ENCODE measurements at regions not wholly inside any gene's neighbourhood (a gene's known extent, or its start where the extent isn't known, plus 50 kb on each side); places are given as distances from the start of the nearest gene placed in this dataset.

- no peak for DNase-seq (ENCODE audit: low spot score)
Observed at GRCh38 chr2:15701341-15701907, 109.8 kb downstream of the DDX1 start.

GRCh38 chr2:15701991-15702390 lies 110.3 kb downstream of the DDX1 start:
- DNase-seq (ENCODE audit: low spot score), result no peak

GRCh38 chr2:15702452-15702851 lies 110.8 kb downstream of the DDX1 start:
- DNase-seq (ENCODE audit: low spot score), result no peak

- no peak for DNase-seq (ENCODE audit: low spot score)
Observed at GRCh38 chr2:15703365-15703869, 111.7 kb downstream of the DDX1 start.

- DNase-seq (ENCODE audit: low spot score), result no peak
Observed at GRCh38 chr2:15704086-15704787, 112.6 kb downstream of the DDX1 start.

GRCh38 chr2:15704788-15705115 lies 113.1 kb downstream of the DDX1 start:
- DNase-seq (ENCODE audit: low spot score), result no peak

- DNase-seq (ENCODE audit: low spot score), result no peak
Observed at GRCh38 chr2:15705310-15705709, 113.6 kb downstream of the DDX1 start.

GRCh38 chr2:15705839-15706386 lies 114.2 kb downstream of the DDX1 start:
- no peak for DNase-seq (ENCODE audit: low spot score)

GRCh38 chr2:15706424-15706823 lies 114.8 kb downstream of the DDX1 start:
- no peak for DNase-seq (ENCODE audit: low spot score)

GRCh38 chr2:15706986-15707632 lies 115.4 kb downstream of the DDX1 start:
- no peak for DNase-seq (ENCODE audit: low spot score)

GRCh38 chr2:15708161-15708560 lies 116.5 kb downstream of the DDX1 start:
- DNase-seq (ENCODE audit: low spot score), result no peak

GRCh38 chr2:15708865-15709820 lies 117.5 kb downstream of the DDX1 start:
- DNase-seq (ENCODE audit: low spot score), result no peak

GRCh38 chr2:15711126-15711860 lies 119.6 kb downstream of the DDX1 start:
- DNase-seq (ENCODE audit: low spot score), result no peak

GRCh38 chr2:15712551-15713342 lies 121.1 kb downstream of the DDX1 start:
- no peak for DNase-seq (ENCODE audit: low spot score)

GRCh38 chr2:15713475-15713874 lies 121.8 kb downstream of the DDX1 start:
- DNase-seq (ENCODE audit: low spot score), result no peak

GRCh38 chr2:15714002-15714401 lies 122.3 kb downstream of the DDX1 start:
- no peak for DNase-seq (ENCODE audit: low spot score)

- no peak for DNase-seq (ENCODE audit: low spot score)
Observed at GRCh38 chr2:15714609-15715008, 122.9 kb downstream of the DDX1 start.

GRCh38 chr2:15715596-15715995 lies 123.9 kb downstream of the DDX1 start:
- no peak for DNase-seq (ENCODE audit: low spot score)

GRCh38 chr2:15718103-15718943 lies 126.7 kb downstream of the DDX1 start:
- no peak for DNase-seq (ENCODE audit: low spot score)

- no peak for DNase-seq (ENCODE audit: low spot score)
Observed at GRCh38 chr2:15718944-15719323, 127.3 kb downstream of the DDX1 start.
